Activated T-helper 1 cell treated with Interleukin-2 at 50 U/mL for 16 hours (primary cell): ENCODE measurements at regions not wholly inside any gene's neighbourhood (a gene's known extent, or its start where the extent isn't known, plus 50 kb on each side); places are given as distances from the start of the nearest gene placed in this dataset.
"Not testable (repeated sequence)": the region's sequence is repeated elsewhere in the genome, so short reads cannot be mapped to it uniquely, and the experiment has no call there.

Experiments used
- DNase-seq: peaks from one replicate; pipeline ENCODE4 v3.0.0-alpha.2; 2020; ENCODE audit warnings: low read depth

- DNase-seq, result no peak
These were observed 200.2 kb upstream of the SLC38A2 start for GRCh38 chr12:46572644-46573346.

- DNase-seq, result no peak
These were observed 199.0 kb upstream of the SLC38A2 start for GRCh38 chr12:46571608-46572007.

DNA sequence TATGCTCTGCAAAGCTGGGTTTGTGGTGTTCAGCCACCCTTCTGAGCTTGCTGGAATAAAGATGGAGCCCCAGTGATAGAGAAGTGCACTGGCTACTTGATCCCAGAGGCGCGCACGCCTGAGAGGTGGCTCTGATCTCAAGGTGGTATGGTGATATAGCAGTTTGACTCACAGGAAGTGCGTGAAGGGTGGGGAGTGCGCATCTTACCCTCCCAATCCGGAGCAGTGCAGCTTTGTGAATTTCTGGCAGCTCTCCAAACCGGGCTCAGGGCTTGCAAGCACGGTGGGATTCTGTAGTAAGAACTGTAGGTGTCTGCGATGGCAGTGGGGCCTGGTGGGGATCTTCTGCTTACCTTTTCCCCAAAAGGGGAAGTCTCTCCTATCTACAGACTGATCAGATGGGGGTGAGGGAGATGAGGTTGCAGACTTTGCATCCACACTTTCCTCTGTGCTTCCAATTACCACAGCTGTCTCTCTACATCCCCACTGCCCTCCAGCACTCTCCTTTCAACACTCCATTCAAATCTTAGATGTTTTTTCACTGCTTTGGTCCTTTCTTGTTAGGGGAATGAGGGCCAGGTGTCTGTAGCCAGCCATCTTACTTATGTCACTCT, 197.4 kb upstream of the SLC38A2 start:
- DNase-seq, result no peak

- no peak for DNase-seq
These were observed 195.1 kb upstream of the SLC38A2 start for GRCh38 chr12:46567667-46568066.

DNA sequence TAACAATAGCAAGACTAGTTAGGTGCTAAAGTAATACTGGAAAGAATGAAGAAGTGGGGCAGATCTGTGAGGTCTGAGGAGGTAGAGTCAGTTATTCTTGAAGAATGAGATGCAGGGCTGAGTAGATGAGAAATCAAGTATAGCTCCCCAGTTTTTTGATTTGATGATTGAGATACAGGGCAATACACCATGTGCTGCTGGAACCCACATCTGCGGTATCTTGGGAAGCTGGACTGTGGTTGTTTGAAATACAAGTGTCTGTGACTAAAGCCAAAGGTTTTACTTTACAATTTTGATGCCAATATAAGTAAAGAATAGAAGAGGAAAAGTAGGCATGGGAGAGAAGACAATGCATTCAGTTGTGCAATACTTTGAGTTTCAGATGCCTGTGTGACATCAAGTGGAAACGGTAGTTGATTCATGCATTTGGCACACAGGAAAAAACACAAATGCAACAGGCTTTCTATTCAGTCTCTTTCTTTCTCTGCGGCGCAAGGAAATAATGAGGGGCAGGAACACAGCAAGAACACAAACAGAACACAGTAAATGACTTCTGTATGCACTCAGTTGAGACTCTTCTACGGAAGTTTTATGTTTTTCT, 190.2 kb upstream of the SLC38A2 start:
- DNase-seq, result no peak

DNA sequence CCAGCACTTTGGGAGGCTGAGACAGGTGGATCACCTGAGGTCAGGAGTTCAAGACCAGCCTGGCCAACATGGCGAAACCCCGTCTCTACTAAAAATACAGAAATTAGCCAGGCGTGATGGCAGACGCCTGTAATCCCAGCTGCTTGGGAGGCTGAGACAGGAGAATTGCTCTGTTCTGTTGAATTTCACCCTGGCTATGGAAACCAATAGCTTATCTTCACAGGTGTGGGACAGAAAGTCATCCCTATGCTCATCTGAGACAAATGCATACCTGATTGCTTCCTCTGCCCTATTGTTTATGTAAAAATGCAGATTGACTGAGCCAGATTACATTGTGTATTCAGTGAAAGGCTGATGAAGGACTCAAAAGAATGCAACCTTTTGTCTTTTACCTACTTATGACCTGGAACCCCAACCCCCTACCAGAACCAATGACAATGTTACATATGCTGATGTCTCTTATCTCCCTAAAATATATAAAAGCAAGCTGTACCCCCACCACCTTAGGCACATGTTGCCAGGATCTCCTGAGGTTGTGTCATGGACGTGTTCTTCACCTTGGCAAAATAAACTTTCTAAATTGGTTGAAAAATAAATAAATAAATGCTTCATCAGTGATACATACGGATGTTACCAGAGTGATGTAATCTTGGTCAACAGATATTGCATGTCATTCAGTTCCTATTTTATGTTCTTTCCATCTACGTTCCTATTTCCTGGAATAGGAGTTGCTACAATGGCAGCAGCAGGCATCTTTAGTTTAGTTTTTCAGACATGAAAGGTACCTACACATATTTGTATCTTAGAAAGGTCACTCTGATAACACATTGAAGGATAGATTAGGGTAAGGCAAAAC, 189.4 kb upstream of the SLC38A2 start:
- DNase-seq, result not testable (repeated sequence)

DNA sequence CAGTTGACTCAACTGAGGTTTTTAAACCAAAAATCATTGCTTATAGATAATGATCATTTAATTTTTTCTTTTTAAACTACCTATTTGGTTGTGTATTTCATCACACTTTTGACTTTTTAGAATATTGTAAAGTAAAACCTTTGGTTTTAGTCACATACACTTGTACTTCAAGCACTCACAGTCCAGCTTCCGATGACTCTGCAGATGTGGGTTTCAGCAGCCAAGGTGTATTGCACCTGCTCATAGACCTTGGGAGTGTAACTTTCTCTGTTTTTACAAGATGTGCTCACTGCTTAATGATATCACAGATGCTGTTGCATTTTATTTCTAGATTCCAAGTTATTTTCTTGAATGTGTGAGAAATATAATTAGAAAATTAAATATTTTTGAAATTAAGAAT, 188.3 kb upstream of the SLC38A2 start:
- DNase-seq, result no peak

- no peak for DNase-seq
These were observed 187.5 kb upstream of the SLC38A2 start for GRCh38 chr12:46560089-46560488.

DNA sequence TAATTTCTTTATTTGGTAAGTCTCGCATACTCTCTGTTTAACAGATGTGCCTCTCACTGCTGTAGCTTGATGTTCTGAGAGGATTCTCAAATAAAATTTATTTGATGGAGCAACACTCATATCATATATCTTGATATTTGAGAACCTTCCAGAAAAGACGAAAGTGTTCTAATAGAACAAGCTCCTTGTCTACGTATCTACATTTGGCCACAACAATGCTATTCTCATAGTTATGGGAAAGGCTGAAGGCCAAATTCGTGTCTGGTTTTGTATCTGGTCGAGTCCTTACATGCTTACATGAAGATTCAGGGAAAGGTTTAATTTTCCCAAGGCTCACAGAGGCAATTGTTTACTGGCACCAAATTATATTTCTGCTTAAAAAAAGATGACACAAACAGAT, 186.7 kb upstream of the SLC38A2 start:
- no peak for DNase-seq

DNA sequence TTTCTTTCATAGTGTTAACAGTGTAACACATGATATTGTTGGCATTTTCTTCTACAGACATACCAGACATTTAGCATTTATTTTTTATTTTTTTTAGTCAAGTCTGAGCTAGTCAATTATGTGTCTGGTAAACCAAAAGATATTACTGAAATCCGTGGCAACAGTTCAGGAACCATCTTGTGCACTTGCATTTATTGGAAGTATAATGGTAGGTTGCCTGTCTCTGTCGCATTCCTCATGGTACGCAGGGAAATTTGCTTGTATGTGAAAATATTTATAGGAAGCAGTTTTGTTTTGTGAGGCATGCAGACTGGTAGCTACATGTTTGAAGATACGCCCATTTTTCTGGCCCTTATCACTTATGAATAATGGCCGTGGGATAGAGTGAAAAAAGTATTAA, 186.1 kb upstream of the SLC38A2 start:
- DNase-seq, result no peak

GRCh38 chr12:46557539-46558373, 185.2 kb upstream of the SLC38A2 start:
- DNase-seq, result no peak

GRCh38 chr12:46556819-46557524, 184.4 kb upstream of the SLC38A2 start:
- no peak for DNase-seq

DNA sequence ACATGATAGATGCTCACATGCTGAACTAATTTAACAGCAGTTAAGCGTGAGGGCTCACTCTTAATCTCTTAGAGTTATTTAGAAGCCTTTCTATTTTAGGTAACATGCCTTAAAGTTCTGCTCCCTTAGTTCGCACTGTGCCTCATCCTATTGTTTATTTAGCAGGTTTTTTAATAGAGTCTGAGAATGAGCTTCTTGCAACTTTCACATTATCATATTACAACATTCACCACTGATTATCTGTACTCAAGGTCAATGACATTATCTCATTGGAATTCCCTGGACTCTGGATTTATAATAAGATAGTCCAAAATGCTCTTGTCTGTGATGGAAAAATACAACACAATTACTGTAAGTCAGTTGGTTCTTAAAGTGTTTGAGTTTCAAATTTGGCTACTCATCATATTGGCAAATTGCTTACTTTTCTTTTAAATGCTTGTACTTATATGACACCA, 183.6 kb upstream of the SLC38A2 start:
- DNase-seq, result no peak

GRCh38 chr12:46555406-46555852, 182.9 kb upstream of the SLC38A2 start:
- DNase-seq, result no peak

DNA sequence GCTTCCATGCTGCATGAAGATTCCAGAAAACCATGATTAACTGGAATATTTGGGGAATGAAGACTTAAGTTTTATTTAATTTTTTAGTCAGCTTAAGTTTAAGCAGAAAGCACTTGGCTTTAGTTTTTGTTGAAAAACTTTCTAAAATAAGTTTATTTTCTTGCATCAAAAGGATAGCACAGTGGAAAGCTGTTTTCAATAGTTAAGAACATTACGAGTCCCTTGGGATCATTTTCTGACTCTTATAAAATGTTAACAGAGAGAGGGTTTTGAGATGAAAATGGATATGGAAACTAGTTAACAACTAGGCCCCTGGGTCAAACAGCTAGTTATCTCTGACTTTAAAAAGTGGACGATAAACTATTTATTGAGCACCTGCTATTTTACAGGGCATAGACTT, 181.9 kb upstream of the SLC38A2 start:
- no peak for DNase-seq

GRCh38 chr12:46553911-46554310, 181.3 kb upstream of the SLC38A2 start:
- DNase-seq, result no peak

- DNase-seq, result no peak
These were observed 180.7 kb upstream of the SLC38A2 start for GRCh38 chr12:46553266-46553665.

DNA sequence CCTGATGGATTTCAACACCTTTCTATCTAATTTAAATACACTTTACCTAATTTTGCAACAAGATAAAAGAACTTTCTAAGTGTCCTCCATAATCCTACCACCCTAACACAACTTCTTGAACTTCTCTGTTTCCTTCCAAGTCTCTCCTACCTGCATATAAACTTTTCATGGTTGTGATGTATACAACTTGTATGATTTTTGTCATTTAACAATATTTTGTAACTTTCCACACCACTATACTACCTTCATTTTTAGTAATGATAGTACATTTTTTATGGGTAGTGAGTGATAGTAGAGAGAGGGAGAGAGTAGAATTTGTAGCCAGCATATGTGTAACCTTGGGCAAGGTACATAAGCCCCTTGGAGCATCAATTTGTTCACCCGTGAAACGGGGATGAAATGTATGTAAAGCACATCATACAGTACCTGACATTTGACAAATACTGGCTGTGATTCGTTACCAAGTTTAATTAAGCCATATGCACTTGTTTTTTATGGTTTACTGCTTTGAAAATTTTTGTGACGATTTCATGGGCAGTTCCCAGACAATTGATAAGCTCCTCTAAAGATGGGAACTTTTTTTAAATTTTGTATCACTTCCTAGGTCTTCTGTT, 177.8 kb upstream of the SLC38A2 start:
- no peak for DNase-seq

GRCh38 chr12:46549527-46550265, 177.1 kb upstream of the SLC38A2 start:
- DNase-seq, result no peak

GRCh38 chr12:46548605-46549071, 176.1 kb upstream of the SLC38A2 start:
- no peak for DNase-seq
